GM12874 (cell line): ENCODE measurements at regions not wholly inside any gene's neighbourhood (a gene's known extent, or its start where the extent isn't known, plus 50 kb on each side); places are given as distances from the start of the nearest gene placed in this dataset.

Experiments
- TF ChIP-seq, protein P1 (sequence below): IDR thresholded peaks from 2 replicates; pipeline ENCODE4 v1.5.1; 2011; ENCODE audit warnings: low read depth, mild to moderate bottlenecking, control low read depth, low read length, moderate library complexity; ENCODE audit not compliant: insufficient read depth

DNA sequence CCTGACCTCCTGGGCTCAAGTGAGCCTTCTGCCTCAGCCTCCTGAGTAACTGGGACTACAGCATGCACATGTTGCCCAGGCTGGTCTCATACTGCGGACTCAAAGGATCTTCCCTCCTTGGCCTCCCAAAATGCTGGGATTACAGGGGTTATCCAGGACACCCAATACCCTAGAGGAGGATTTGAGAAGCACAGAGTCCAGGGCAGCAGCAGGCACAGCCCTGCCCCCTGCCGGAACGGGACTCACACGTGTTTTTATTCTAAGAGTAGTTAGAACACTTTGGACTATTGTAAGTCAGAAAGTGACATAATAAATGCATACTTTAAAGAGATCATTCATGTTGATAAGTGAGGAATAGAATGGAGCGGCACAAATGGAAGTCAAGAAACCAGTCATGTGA, 80.2 kb downstream of the C6orf118 start:
- TF ChIP-seq, protein P1, sequence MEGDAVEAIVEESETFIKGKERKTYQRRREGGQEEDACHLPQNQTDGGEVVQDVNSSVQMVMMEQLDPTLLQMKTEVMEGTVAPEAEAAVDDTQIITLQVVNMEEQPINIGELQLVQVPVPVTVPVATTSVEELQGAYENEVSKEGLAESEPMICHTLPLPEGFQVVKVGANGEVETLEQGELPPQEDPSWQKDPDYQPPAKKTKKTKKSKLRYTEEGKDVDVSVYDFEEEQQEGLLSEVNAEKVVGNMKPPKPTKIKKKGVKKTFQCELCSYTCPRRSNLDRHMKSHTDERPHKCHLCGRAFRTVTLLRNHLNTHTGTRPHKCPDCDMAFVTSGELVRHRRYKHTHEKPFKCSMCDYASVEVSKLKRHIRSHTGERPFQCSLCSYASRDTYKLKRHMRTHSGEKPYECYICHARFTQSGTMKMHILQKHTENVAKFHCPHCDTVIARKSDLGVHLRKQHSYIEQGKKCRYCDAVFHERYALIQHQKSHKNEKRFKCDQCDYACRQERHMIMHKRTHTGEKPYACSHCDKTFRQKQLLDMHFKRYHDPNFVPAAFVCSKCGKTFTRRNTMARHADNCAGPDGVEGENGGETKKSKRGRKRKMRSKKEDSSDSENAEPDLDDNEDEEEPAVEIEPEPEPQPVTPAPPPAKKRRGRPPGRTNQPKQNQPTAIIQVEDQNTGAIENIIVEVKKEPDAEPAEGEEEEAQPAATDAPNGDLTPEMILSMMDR: no peak

DNA sequence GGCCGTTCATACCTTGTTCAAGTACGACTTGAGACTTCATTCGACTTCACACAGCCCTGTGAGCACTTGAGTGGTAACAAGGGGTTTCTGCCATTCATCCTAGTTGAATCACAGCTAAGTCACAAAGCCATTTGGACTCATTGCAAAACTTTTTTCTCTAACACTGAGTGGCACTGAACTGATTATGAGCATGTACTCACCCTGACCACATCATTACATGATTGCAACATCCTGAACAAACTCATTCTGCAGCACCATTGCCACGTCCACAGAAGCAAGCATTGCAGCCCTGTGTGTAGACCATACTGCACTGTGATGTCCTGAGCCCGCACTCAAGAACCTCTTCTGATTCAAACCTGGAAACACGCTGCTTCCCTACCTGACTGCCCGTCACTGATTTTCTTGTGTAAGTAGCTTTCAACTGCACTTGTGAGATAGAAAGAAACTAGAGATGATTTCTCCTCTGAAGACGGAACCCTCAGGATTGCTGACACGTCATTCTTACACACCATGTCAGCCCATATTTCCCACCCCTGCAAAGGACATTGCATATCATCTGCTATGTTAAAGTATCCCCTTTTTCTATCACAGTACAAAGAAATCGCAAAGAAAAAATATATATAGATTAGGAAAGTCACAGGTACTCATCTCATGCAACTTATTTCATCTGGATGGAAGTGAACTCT, 81.6 kb downstream of the C6orf118 start:
- TF ChIP-seq, protein P1: no peak

DNA sequence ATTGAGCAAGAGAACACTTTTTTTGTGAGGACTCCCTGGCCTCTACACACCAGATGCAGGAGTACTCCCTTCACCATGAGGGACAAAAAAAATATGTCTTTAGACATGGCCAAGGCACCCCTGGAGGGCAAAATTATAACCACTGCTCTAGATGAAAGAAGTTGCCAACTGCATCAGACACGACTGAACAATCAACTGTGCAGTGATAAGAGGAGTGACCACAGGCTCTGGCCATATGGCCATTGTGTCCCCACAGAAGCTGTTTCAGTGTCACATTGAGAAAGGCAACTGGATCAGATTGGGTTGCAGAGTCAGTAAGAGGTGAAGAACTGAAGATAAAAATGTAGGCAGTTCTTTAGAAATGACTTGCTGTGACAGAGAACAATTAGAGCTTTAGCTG, 85.7 kb downstream of the C6orf118 start:
- TF ChIP-seq, protein P1: no peak

DNA sequence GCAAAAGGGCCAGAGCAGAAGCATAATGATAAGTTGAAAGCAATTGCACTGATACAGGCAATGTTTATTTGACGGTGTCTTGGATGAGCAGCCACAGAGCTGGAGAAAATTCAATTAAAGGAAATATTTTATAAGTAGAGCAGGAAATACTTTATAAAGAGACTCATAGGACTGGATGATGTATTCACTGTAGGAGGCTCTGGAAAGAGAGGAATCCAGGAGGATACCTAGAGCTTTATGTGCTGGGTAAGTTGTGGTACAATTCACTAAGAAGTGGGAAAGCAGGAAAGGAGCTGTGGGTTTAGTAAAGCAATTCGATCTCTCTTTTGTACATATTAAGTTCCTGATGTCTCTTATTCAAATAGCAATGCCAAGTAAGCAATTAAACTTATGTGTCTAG, 86.3 kb downstream of the C6orf118 start:
- TF ChIP-seq, protein P1: no peak

DNA sequence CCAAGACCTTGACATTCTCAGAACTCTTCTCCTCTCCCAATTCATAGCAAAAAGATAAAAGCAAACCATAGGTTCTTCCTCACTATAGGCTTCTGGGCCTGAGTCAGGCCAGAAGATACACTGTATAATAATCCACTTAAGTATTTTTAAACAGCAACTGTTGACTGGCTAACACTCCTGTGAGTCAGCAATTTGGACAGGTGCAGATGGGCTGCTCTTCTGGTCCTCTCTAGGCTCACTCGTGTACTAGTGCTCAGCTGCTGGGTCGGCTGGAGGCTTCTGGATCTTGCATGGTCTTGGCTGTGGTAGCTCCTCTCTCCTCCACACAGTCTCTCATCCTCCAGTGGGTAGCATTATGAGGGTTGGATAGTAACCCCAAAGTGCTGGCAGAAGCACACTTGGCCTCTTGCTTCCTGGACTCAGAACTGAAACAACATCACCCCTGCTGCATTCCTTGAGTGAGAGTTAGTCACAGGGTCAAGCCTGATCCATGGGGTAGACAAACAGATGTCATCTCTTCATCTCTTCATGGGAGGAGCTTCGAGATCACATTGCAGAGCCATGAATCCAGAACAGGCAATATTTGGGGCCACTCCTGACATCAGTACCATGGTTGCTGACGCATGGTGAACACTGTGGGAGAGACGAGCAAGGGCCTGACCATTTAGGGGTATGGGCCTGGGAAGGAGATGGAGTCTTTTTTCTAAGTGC, 86.9 kb downstream of the C6orf118 start:
- TF ChIP-seq, protein P1: no peak

DNA sequence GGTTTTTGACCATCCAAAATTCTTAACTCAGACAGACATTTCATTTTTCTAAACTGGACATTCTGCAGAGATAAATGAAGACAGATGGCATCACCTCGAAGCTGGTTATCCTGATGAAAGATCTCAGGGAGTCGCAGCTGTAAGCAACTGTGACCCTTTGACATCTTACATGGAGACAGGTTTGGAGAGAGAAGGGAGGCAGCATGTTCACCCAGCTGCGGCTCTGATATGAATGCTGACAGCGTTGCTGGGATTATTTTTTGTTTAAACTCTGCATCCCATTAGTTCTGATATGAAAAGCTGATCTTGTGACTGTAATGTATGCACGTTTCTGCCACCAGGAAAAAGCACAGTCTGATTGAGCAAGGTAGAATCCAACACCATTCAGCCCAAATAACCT, 89.4 kb downstream of the C6orf118 start:
- TF ChIP-seq, protein P1: no peak

DNA sequence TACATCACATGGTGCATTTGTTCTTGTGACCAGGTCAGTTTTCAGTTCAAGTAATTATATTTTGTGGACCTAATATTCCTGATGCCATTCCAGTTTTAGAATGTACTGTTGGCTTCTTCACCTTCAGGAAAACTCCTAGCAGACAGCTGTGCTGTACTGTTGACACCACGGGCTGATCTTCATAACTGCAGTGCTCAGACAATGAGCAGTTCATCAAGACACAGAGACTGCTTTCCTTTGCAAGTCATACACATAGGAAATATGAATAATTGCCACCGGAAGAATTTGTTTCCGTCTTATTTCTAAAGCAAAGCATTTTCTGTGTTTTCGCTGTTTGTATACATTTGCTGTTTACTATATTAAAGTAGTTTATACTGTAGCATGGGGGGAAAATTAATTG, 89.8 kb downstream of the C6orf118 start:
- TF ChIP-seq, protein P1: no peak
